Activated naive CD4-positive, alpha-beta T cell treated with anti-CD3 and anti-CD28 coated beads, Interleukin-2, amount 50 U/mL, for 24 hours (primary cell): ENCODE measurements at regions not wholly inside any gene's neighbourhood (a gene's known extent, or its start where the extent isn't known, plus 50 kb on each side); places are given as distances from the start of the nearest gene placed in this dataset.
"Not testable (repeated sequence)": the region's sequence is repeated elsewhere in the genome, so short reads cannot be mapped to it uniquely, and the experiment has no call there.

Source experiments
- H3K27ac Mint-ChIP-seq: one replicate; pipeline ENCODE4 v1.8.0; 2021; ENCODE audit warnings: mild to moderate bottlenecking, mixed read lengths
- H3K27me3 Mint-ChIP-seq: one replicate; pipeline ENCODE4 v1.8.0; 2021; ENCODE audit warnings: mixed read lengths
- H3K36me3 Mint-ChIP-seq: one replicate; pipeline ENCODE4 v1.8.0; 2021; ENCODE audit warnings: mixed read lengths
- H3K4me1 Mint-ChIP-seq: one replicate; pipeline ENCODE4 v1.8.0; 2021; ENCODE audit warnings: mixed read lengths
- H3K4me3 Mint-ChIP-seq: one replicate; pipeline ENCODE4 v1.8.0; 2021; ENCODE audit warnings: mild to moderate bottlenecking, mixed read lengths
- H3K9me3 Mint-ChIP-seq: one replicate; pipeline ENCODE4 v1.8.0; 2021; ENCODE audit warnings: mixed read lengths

DNA sequence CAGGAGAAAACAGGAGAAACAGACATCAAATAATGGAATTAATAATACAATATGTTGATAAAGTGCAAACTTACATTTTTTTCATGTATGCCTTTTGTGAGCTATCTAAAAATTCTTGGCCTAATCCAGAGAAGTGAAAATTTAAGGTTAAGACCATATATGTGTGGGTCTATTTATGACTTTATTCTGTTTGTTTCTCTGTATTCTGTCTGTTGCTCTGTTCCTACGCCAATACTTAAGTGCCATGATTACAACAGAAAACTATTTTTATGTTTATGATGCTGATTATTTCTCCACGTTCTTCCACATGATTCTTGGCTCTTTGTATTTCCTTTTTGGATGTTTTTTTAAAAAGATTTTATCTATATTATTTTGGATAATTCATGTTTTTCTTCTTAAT is 109.6 kb upstream of the MAP3K4 start:
- no peaks in the 10 kb centered on the region for H3K36me3 Mint-ChIP-seq
- no peaks in the 10 kb centered on the region for H3K9me3 Mint-ChIP-seq
- H3K27ac Mint-ChIP-seq: no peak overlapping the region
- no peaks in the 10 kb centered on the region for H3K4me1 Mint-ChIP-seq
- H3K27me3 Mint-ChIP-seq: peaks cover 5% of the 10 kb centered on the region
- H3K4me3 Mint-ChIP-seq: no peak overlapping the region

DNA sequence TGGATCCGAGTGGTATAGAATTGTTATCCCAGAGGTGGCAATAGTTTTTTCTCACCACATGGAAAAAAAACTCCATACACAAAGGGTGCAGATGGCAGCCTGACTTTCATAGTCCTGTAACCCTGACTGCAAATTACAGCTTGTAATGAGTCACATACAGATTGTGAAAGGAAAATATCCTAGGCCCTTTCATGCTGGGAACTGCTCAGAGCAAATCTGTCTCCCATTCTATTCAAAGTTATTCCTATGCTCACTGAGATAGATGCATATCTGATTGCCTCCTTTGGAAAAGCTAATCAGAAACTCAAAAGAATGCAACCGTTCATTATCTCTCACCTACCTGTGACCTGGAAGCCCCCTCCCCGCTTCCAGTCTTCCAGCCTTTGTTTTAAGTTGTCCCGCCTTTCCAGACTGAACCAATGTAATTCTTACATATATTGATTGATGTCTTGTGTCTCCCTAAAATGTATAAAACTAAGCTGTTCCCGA is 108.7 kb upstream of the MAP3K4 start:
- no peak overlapping the region for H3K4me3 Mint-ChIP-seq
- no peaks in the 10 kb centered on the region for H3K9me3 Mint-ChIP-seq
- no peaks in the 10 kb centered on the region for H3K4me1 Mint-ChIP-seq
- H3K27me3 Mint-ChIP-seq: peaks cover 5% of the 10 kb centered on the region
- no peaks in the 10 kb centered on the region for H3K36me3 Mint-ChIP-seq
- no peak overlapping the region for H3K27ac Mint-ChIP-seq

- H3K4me1 Mint-ChIP-seq: no peaks in the 10 kb centered on the region
- H3K4me3 Mint-ChIP-seq: no peak overlapping the region
- peaks cover 3% of the 10 kb centered on the region for H3K27me3 Mint-ChIP-seq
- H3K27ac Mint-ChIP-seq: no peak overlapping the region
- no peaks in the 10 kb centered on the region for H3K36me3 Mint-ChIP-seq
- H3K9me3 Mint-ChIP-seq: no peaks in the 10 kb centered on the region
Observed at GRCh38 chr6:160883560-160883959, 108.0 kb upstream of the MAP3K4 start.

- Mint-ChIP-seq H3K36me3 (no peaks in the 10 kb centered on the region), H3K27me3 (peaks cover 3% of the 10 kb centered on the region), H3K4me1 (no peaks in the 10 kb centered on the region), H3K27ac (no peak overlapping the region), H3K9me3 (no peaks in the 10 kb centered on the region), H3K4me3 (no peak overlapping the region)
Observed at GRCh38 chr6:160883999-160884398, 107.6 kb upstream of the MAP3K4 start.

DNA sequence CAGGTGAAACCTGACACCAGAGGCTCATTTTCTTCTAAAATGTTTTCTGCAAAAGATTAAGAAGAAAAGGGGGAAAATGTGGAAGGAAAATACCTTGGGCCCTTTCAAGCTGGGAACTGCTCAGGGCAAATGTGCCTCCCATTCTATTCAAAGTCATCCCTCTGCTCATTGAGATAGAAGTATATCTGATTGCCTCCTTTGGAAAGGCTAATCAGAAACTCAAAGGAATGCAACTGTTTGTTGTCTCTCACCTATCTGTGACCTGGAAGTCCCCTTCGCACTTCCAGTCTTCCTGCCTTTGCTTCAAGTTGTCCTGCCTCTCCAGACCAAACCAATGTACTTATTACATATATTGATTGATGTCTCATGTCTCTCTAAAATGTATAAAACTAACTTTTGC is 102.4 kb upstream of the MAP3K4 start:
- H3K27ac Mint-ChIP-seq, H3K4me3 Mint-ChIP-seq, H3K27me3 Mint-ChIP-seq, H3K4me1 Mint-ChIP-seq, H3K36me3 Mint-ChIP-seq, H3K9me3 Mint-ChIP-seq: not testable (repeated sequence)

DNA sequence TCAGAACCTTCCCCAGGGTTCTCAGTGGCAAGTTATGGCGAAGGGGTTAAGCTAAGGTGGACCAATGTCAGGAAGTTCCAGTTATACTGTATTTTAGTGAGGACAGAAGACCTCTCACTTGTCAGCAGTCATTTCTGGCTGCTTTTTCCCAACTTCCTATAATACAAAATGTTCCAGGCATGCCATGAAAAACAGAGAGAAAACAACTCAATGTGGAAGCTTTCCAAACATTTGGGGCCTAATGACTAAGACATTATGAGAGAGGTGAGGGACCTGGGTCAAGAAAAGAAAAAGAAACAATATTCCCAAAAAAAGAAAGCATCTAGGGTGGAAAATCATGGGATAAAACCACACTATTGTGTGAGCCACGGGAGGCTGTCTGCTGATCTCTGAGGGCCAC is 99.9 kb upstream of the MAP3K4 start:
- H3K9me3 Mint-ChIP-seq: no peaks in the 10 kb centered on the region
- H3K27me3 Mint-ChIP-seq: peaks cover 4% of the 10 kb centered on the region
- no peak overlapping the region for H3K27ac Mint-ChIP-seq
- no peak overlapping the region for H3K4me3 Mint-ChIP-seq
- H3K4me1 Mint-ChIP-seq: no peaks in the 10 kb centered on the region
- H3K36me3 Mint-ChIP-seq: no peaks in the 10 kb centered on the region

DNA sequence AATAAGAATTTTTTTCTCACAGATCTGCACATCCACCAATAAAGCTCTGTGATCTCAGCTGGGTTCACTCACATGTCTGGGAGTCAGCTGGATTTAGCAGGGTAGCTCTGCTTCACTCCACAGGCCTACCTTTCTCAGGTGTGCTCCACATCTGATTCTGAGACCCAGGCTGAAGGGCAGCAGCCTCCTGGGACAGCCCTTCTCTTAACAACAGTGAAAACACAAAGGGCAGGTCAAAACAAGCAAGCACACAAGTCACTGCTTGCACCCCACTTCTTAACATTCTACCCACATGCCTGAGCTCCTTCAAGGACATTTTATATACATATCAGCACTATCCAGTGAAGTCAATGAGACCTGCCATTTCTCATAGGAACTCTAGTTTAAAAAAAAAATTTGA is 96.0 kb upstream of the MAP3K4 start:
- Mint-ChIP-seq H3K4me3 (no peak overlapping the region), H3K27me3 (peaks cover 2% of the 10 kb centered on the region), H3K27ac (no peak overlapping the region), H3K9me3 (no peaks in the 10 kb centered on the region), H3K36me3 (no peaks in the 10 kb centered on the region), H3K4me1 (no peaks in the 10 kb centered on the region)

- Mint-ChIP-seq H3K4me1 (no peaks in the 10 kb centered on the region), H3K27me3 (peaks cover 9% of the 10 kb centered on the region), H3K9me3 (no peaks in the 10 kb centered on the region), H3K4me3 (no peak overlapping the region), H3K27ac (no peak overlapping the region), H3K36me3 (no peaks in the 10 kb centered on the region)
Observed at GRCh38 chr6:160899671-160900430, 91.7 kb upstream of the MAP3K4 start.

DNA sequence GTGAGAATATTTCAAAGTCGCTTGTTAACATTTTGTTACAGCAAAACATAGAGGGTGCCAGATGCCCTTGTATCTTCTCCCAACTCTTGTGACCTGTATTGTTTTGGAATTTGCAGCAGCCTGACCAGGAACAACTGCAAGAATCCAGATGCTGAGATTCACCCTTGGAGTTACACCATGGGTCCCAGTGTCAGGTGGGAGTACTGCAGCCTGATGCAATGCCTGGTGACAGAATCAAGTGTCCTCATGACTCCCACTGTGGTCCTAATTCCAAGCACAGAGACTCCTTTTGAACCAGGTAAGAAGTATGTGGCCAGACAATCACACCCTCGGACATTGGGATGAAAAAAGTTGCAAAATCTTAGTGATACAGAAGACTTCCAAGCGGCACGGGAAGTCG is 79.6 kb upstream of the MAP3K4 start:
- no peak overlapping the region for H3K27ac Mint-ChIP-seq
- no peak overlapping the region for H3K4me3 Mint-ChIP-seq
- H3K27me3 Mint-ChIP-seq: peaks cover 8% of the 10 kb centered on the region
- H3K9me3 Mint-ChIP-seq: peaks cover 15% of the 10 kb centered on the region
- no peaks in the 10 kb centered on the region for H3K4me1 Mint-ChIP-seq
- no peaks in the 10 kb centered on the region for H3K36me3 Mint-ChIP-seq

DNA sequence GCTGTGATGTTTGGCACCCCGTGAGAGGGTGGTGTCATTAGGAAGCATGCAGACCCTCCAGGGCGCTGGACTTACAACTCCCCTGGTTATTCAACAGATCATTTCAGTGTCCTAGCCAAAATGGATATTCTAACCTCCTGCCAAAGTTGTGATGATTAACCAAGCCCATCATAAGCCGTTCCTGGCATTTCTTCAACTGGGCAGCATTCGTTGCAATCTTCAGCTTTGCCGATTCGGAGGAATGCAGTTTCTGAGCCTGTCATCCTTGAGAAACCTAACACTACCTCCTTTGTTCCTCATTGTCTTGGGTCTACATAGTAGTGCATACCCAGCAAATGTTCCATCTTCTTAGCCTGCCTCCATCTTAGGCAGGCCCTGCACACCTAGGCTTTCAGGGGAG is 79.2 kb upstream of the MAP3K4 start:
- H3K27me3 Mint-ChIP-seq: peaks cover 8% of the 10 kb centered on the region
- H3K9me3 Mint-ChIP-seq: peaks cover 11% of the 10 kb centered on the region
- no peaks in the 10 kb centered on the region for H3K4me1 Mint-ChIP-seq
- H3K4me3 Mint-ChIP-seq: no peak overlapping the region
- no peaks in the 10 kb centered on the region for H3K36me3 Mint-ChIP-seq
- H3K27ac Mint-ChIP-seq: no peak overlapping the region

DNA sequence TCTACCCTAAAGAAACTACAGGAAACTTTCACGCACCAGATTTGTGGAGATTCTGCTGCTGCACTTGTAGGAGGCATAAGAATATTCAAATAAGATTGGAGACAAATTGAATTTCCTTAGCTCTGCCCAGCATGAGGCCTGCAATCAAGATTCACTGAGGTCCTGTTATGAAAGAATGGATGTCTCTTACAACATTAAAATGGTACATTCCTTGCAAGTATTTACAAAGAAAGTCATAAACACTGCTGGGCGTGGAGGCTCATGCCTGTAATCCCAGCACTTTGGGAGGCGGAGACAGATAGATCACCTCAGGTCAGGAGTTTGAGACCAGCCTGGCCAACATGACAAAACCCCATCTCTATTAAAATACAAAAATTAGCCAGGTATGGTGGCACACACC is 74.0 kb upstream of the MAP3K4 start:
- H3K9me3 Mint-ChIP-seq: peaks cover 5% of the 10 kb centered on the region
- peaks cover 16% of the 10 kb centered on the region for H3K27me3 Mint-ChIP-seq
- no peaks in the 10 kb centered on the region for H3K4me1 Mint-ChIP-seq
- no peak overlapping the region for H3K4me3 Mint-ChIP-seq
- H3K27ac Mint-ChIP-seq: peak overlapping the region; percentile 31
- no peaks in the 10 kb centered on the region for H3K36me3 Mint-ChIP-seq

- Mint-ChIP-seq H3K4me3 (no peak overlapping the region), H3K27me3 (peaks cover 14% of the 10 kb centered on the region), H3K27ac (no peak overlapping the region), H3K36me3 (no peaks in the 10 kb centered on the region), H3K4me1 (no peaks in the 10 kb centered on the region), H3K9me3 (no peaks in the 10 kb centered on the region)
Observed at GRCh38 chr6:160919723-160920440, 71.7 kb upstream of the MAP3K4 start.

DNA sequence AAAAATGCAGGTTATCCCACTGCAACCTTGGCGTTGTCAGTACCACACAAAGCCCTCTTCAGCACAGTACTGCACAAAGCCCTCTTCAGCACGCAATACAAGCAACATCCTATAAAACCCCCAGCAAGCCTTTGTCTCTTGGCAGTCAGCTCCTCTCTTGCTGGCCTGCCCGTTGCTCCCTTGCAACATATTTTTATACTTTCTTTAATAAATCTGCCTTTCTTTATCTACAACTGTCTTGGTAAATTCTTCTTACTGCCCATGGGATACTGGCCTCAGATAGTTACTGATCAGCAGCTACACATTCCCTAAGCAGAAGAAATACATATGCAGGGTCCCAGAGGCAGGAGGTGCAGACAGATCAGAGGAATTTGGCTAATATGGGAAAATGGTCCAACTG is 70.5 kb upstream of the MAP3K4 start:
- Mint-ChIP-seq H3K4me3 (no peak overlapping the region), H3K27me3 (peaks cover 14% of the 10 kb centered on the region), H3K36me3 (no peaks in the 10 kb centered on the region), H3K27ac (no peak overlapping the region), H3K4me1 (no peaks in the 10 kb centered on the region), H3K9me3 (no peaks in the 10 kb centered on the region)

- Mint-ChIP-seq H3K27ac (no peak overlapping the region), H3K36me3 (no peaks in the 10 kb centered on the region), H3K4me3 (no peak overlapping the region), H3K9me3 (no peaks in the 10 kb centered on the region), H3K4me1 (no peaks in the 10 kb centered on the region), H3K27me3 (peaks cover 30% of the 10 kb centered on the region)
Observed at GRCh38 chr6:160926281-160927276, 65.0 kb upstream of the MAP3K4 start.

- H3K27me3 Mint-ChIP-seq: peaks cover 33% of the 10 kb centered on the region
- no peaks in the 10 kb centered on the region for H3K4me1 Mint-ChIP-seq
- H3K36me3 Mint-ChIP-seq: no peaks in the 10 kb centered on the region
- no peak overlapping the region for H3K27ac Mint-ChIP-seq
- no peak overlapping the region for H3K4me3 Mint-ChIP-seq
- H3K9me3 Mint-ChIP-seq: no peaks in the 10 kb centered on the region
Observed at GRCh38 chr6:160927416-160927815, 64.2 kb upstream of the MAP3K4 start.
